T-helper 9 cell (primary cell): ENCODE measurements at regions not wholly inside any gene's neighbourhood (a gene's known extent, or its start where the extent isn't known, plus 50 kb on each side); places are given as distances from the start of the nearest gene placed in this dataset.

ENCODE experiments used
- DNase-seq: peaks from one replicate; pipeline ENCODE4 v3.0.0-alpha.2; 2020

DNA sequence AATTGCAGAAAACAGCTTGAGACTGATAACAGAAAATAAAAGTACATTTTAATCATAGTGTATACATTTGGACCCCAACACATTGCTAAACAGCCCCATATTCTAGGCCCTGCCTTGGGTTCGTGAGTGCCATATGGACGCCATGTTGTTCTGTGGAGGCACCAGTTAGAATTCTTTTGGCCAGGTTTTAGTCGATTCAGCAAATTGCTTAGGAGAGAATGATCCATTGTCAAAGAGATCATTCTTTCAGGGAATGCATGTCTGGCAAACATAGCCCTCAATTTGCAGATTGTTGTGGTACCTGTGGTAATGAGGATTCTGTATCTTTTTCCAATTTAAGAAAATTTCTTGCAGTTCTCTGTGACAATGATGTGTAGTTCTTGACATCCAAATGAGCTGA is 183.6 kb upstream of the DDHD1 start:
- DNase-seq = no peak

DNA sequence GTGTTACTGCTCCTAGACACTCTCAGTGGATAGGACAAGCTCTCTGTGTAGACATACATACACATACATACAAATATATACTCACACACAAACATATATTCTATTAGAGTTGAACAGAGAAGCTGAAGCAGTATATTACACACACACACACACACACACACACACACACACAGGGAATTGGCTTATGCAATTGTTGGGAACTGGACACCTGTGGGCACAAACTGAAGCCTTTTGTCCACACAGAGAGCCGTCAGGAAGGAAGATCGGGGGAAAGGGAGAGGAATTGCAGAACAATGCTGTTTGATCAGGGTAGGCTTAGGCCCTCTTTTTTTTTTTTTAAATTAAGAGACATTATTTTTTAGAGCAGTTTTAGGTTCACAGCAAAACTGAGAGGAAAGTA is 180.7 kb upstream of the DDHD1 start:
- no peak for DNase-seq

DNA sequence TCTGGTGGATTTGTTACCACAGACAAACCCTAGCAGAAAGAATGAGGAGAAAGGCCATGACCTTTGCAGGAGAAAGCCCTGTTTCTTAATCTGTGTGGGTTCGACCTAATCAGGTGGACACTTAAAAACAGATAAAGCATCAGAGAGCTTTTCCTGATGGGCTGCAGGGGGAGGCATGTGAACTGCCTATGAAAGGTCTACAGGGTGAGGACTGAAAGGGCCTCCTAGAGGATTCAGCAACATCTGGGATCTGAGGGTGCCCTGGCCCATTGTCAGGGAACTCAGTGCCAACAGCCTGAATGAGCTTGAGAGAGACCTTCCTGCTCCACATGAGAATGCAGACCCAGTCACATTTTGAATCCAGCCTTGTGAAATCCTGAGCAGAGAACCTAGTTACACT is 178.8 kb upstream of the DDHD1 start:
- no peak for DNase-seq

DNA sequence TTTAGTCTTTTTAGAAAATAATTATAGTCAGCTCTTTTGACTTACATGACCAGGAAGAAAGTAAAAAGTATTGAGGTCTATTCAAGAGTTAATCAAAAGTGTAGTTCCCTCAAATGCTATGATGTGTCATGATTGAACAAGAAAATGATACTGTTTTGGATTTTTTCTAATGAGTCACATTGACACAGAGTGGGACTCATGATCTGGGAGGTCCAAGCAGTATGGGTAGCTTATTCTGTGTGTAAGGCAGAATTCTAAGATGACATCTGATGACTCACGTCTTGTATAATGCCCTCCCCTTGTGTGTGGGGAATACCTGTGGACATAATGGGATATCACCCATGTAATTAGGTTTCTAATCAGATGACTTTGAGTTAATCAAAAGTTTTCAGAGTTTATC is 178.1 kb upstream of the DDHD1 start:
- no peak for DNase-seq

DNA sequence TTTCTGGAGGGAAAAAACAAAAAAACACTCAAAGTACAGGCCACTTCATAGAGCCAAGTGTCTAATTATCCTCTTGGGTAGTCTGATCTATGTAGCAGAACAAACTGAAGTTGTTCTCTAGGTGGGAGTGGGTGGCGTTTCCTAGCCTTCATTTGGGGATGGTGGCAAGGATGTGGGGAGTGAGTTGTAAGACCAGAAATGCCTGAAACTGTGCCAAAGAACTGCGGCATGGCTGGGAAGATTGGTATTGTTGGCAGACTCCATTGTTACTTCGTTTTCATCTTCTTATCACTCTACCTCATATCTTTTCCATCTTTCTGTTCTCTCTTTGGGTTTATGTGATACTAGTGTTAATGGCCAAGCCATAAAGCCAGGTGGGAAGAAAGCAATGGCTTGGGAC is 177.3 kb upstream of the DDHD1 start:
- no peak for DNase-seq

DNA sequence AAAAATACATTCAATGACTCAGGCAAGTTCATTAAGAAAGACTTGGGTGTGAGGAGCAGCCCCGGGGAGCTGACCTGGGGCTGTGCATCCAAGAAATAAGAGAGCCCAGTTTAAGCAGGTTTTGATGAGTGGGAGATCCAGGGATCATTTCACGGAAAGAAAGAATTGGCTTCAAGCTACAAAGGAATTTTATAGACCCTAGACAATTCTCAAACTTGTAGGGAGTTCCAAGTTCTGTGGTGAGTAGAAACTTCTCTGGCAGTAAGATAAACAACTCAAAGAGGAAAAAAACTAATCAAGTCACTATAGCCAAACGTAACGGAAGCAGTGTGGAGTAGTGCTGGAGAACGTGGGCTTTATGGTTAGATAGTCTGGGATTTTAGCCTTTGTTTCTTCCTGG is 175.7 kb upstream of the DDHD1 start:
- no peak for DNase-seq

DNA sequence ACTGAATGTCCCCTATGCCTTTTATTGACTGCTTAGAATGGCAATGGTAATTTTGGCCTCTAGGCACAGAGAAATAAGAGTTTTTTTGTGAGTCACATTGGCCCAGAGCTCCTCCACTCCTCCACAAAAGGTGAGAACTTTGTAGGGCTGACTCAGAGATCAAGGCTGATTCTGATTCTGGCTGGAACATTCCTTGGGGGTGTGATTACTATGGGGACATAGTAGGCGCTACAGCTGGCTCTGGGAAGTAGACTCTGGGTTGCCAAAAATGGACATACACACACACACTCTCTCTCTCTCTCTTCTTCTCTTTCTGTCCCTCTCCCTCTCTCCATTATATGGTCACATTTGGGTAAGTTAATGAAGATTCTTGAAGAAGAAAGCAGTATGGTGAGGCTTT is 174.6 kb upstream of the DDHD1 start:
- DNase-seq = no peak

DNA sequence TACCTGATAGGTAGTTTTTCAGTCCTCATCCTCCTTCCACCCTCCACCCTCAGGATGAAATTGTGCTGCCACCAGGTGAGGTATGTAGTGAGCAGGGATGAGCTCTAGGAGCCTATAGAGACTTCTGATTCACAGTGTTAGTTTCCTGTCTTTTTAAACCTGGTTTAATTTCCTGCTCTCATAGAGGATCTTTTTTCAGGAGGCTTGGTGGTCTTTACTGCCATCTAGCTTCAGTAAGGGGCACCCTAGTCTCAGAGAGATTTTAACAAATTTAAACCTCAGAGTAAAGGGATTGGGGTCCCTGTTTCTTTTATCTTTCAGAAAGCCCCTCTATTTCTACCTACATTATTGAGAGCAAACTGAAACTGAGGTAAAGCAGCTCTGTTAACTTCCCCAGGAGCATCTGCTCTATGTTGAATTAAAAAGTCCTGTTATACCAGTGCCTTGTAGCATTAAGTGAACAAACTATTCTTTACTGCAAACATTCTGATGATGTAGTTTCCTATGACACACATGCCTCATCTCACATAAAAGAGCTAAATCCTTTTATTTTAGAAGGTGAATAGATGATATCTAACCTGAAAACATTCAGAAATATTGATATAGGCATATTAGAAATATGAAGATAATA is 172.2 kb upstream of the DDHD1 start:
- DNase-seq = no peak

DNA sequence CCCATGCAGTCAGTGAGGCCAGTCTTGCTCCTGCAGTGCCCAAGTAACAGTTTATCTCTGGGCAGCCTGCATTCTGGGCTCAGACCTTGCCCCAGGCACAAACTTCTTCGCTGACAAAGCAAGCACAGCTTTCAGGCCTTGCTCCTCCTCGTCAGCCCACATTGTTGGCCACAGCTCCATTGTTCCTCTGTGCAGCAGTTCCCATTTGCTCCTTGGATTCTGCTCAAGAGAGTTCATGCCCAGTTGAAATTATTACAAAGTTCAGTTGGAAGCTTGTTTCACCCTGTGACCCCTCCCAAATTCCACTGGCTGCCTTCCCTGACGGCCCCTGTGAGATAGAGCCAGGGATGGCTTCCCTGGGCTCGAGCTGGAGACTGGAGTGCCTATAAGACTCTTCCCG is 163.4 kb upstream of the DDHD1 start:
- no peak for DNase-seq

DNA sequence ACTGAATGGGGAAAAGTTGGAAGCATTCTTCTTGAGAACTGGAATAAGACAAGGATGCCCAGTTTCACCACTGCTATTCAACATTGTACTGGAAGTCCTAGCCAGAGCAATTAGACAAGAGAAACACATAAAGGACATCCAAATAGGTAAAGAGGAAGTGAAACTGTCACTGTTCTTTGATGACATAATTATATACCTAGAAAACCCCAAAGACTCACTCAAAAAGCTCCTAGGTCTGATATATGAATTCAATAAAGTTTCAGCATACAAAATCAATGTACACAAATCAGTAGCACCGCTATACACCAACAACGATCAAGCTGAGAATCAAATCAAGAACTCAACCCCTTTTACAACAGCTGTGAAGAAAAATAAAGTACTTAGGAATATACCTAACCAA is 157.3 kb upstream of the DDHD1 start:
- no peak for DNase-seq

DNA sequence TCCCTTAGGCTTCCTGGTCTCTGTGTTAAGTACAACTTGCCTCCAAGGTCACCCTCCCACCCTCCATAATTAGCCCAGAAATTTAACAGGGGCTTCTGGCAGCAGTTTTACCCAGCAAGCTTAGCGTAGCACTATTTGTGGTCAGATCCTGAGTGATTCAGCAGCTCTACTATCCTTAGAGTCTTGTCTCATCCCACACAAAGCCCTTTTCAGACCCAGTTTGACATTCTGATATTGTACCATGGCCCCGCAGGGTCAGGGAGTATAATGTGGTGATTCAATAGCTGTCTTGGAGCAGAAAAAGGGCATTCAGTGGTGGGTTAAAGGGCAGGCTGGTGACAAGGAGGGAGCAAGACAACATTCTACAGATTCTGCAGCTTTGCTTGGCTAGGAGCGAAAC is 153.8 kb upstream of the DDHD1 start:
- DNase-seq = no peak

DNA sequence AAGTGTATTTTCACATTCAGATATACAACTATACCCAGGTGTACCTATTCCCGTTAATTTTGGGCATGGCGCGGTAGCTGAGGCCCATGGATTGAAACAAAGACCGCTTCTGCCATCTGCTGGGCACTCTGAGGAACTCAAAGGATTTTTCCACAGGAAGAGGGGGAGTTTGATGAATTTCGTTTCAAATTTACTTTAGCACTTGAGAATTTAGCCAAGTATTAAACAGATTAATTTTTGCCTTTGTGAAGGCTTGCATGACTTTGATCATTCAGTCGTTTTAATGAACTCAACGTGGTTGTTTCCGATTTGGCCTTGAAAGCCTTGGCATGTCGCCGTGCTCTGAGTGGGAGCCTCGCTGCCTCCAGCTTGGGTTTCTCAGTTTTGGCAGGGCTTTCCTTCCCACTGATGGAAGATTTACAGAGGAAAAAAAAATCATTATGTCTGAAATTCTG is 153.2 kb upstream of the DDHD1 start:
- peak; percentile 4 for DNase-seq

DNA sequence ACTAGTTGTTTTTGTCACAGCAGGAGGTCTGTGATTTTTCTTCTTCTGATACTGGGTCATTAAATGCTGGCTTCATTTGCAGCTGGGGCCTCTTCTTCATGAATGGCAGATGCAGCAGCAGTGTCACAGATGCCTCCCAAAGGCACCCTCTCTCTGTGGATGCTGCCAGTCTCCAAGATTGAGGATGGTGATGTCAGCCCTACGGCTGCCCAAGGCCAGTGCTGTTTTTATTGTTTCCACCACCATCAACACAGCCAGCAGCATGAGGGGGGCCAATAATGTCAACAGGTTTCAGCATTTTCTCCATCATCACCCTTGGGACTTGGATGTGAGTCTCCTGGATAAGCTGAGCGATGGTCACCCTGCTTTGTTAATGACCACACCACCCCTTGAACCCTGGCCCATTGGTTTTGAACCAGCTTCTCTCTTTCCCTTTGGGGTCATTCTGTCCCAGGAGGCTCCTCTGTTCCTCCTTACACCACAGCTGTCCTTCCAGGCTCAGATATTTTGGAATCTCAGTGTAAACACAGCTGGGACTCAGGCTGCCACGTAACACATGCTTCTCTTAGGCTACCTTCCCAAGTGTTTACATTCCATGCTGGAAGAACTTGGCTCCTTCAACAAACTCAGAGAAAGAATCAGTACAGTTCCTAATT is 151.7 kb upstream of the DDHD1 start:
- no peak for DNase-seq

DNA sequence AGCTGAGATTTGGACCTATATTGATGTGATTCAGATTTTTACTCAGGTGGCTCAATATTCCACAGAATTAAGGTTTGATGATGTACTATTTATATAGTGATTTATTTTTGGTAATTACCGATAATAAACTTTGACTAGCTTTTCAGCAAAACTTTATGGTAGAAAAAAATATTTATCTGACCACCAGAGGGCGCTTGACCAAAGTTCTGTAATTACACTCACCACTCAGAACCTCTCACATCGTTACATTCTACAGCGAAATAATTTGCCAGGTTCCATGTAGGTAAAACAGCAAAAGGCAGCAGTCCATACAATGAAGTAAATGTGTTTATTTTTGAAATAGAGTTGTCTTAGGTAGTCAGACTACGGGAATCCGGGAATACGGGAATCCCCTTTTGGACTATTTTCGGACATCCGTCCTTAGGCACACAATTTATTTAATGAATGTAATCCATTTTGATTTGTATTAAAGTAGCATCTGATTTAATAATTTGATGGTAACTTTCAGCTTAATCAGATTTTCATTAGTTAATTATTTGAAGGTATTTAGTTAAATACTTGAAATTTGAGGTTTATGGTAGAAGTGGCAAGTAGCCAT is 143.0 kb upstream of the DDHD1 start:
- DNase-seq = no peak

DNA sequence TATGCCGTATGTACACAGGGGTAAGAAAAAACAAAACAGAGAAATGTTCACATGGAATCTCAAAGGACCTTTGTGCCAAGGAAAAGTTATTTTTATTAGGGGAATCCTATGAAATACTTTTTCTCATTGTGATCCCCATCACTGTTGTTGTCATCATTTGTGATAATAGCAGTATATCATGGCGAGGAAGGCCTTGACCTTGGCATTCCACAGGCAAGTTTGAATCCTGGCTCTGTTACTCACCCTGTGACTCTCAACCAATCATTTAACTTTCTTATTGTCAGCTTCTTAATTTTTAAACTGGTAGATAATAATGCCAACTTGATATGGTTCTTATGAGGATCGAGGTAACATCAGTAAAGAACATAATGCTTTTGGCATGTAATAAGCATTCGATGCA is 142.2 kb upstream of the DDHD1 start:
- DNase-seq = no peak

DNA sequence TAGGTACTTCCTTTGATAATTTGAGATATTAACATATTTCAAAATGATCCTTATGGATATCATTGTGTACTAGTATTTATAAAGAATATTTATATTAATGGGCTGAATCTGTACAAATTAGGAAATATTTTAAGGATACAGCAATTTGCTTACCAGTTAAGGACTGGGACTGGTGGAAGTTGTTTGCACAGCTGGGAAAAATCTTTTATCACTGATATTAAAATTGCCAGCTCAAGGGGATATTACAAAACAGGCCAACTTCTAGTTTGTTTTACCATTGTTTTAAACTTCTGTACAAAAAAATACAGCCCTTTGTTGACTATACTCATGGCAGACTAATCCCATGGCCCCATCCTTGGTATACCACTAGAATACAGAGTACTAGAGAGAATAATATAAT is 133.2 kb upstream of the DDHD1 start:
- no peak for DNase-seq

DNA sequence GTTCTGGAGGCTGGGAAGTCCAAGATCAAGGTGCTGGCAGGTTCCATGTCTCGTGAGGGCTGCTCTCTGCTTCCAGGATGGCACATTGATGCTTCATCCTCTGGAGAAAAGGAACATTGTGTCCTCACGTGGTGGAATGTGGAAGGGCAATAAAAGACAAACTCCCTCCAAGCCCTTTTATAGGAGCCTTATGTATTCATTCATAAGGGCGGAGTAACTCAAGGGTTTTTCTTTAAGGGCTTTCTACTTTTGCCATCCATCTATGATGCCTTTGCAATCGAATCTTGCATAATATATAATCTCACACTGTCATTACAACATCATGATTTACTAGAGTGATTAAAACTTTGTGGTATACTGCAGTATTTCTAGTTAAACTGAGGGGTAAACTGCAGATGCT is 132.7 kb upstream of the DDHD1 start:
- DNase-seq = no peak

DNA sequence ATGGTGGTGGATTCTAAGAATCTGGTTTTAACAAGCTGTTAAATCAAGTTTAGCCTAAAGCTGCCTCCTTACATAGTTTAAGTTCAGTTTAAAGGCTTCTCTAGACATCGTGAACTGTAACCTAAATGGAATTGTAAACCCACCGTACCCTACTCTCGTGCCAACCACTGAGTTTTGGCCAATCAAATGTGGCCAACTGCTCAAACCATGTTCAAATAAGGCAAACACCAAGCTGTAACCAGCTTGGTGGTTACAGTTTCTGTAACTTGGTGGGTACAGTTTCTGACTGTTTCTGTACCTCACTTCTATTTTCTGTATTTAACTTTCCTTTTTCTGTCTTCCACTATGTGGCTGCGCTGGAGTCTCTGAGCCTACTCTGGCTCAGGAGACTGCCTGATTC is 131.9 kb upstream of the DDHD1 start:
- DNase-seq = no peak

DNA sequence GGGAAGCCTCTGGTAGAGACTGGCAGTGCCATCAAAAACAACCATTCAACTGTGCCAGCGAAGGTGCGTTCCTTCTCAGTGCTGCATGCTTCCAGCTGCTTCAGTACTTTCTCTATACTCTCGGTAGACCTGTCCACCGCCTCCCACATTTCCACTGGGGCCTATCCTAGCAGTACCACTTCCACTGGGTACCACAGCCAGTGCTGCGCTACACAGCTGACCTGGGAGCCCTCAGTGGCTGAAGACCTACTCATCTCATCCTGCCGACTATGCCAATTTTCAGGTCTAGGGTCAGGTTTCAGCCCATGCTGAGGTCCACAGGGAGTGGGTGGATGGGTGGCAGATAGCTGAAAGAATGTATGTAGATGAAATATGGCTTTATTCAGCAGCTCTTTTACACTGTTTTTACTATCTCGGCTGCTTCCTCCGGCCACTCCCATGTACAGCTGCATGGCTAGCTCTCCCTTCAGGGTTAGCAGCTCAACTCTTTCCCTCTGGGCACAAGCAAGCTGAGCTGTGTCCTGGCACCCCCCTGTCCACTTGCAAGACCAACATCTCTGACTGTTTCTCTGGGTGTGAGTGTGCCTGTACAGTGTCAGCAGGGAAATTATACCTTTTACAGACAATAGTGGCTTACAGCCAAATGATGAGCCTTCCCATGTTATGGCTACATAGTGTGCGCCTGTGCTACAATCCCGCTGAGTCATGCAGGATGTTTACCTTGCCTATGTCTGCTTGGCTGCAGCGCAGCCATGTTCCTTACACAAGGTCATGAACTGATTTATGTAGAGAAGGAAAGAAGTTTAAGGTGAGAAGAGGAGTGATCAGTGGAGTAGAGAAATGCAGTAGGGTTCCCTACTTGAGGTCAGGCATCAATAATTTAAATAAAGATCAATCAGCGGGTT is 125.7 kb upstream of the DDHD1 start:
- no peak for DNase-seq

DNA sequence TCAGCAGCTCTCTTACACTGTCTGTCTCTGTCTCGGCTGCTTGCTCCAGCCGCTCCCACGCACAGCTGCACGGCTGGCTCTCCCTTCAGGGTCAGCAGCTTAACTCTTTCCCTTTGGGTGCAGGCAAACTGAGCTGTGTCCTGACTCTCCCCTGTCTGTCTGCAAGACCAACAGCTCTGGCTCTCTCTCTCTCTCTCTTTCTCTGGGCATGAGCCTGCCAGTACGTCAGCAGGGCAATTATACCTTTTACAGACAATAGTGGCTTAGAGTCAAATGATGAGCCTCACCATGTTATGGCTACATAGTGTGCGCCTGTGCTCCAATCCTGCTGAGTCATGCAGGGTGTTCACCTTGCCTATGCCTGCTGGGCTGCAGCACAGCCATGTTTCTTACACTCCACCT is 120.5 kb upstream of the DDHD1 start:
- no peak for DNase-seq

DNA sequence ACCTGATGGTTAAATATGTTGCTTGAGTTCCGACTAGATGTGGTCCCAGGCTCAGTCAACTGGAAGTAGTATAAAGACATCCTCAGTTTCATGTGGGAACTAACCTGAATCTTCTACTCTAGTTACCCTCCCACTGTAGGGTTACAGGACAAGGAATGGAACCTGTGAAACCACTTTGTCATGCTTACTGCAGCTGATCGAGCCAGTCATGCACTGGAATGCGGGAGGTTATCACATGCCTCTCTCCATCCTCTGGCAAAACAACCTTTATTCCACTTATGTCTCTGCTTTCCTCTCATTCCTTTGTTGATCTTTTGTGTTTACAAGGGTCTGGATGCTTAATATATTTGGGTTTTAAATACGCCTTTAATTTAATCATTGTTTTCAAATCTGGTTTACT is 111.9 kb upstream of the DDHD1 start:
- no peak for DNase-seq

DNA sequence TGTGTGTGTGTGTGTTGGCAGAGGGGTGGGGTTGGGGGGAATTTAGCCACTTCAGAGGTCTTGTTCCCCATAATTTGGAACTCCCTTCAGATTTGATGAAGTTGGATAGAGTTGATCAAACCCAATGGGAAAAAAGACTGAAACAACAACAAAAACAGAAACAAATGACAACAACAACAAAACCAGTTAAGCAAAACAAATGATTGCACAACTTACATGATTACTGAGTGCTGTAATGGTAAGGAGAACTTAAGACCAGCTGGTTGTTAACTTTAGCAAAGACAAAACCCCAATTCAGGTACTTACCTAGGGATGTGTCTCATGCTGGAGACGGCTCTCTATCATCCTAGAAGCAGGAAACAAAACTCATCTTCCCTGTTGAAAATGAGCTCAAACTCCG is 107.8 kb upstream of the DDHD1 start:
- no peak for DNase-seq

DNA sequence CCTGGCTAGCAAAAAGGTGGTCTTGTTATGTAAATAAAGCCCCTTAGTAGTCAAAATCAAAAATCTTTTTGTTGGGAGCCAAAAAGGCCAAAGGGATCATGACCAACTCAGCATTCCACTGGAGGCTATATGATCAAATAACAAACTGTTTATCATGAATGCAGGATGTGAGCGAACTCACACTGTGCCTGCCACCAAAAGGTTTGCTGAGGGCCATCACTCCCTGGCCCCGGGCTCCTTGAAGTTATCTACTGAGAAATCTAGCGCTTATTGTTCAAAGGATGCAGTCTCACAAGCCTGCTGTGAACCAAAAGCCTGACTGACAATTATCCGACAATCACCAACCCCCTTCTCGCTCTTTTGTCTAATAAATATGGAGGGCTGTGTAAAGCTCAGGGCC is 107.2 kb upstream of the DDHD1 start:
- DNase-seq = no peak

DNA sequence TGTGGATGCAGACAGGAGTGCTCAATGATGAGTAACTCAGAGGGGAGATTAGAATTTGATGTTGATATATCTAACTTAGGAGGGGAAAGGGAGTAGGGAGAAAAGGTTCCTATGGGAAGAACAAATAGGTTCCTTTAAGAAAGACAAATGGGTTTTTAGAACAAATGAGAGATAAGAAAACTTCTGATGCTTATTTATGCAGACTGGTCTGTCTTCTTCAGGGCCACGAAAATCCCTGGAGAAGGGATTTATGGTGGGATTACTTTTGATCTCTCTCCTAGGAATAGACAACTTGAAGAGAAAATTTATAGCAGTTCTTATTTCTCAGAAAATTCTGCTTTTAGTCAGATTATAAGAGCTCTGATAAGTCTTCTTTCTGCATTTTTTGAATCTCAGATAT is 99.0 kb upstream of the DDHD1 start:
- no peak for DNase-seq
